ENCODE measurements at regions not wholly inside any gene's neighbourhood (a gene's known extent, or its start where the extent isn't known, plus 50 kb on each side); places are given as distances from the start of the nearest gene placed in this dataset.

DNA sequence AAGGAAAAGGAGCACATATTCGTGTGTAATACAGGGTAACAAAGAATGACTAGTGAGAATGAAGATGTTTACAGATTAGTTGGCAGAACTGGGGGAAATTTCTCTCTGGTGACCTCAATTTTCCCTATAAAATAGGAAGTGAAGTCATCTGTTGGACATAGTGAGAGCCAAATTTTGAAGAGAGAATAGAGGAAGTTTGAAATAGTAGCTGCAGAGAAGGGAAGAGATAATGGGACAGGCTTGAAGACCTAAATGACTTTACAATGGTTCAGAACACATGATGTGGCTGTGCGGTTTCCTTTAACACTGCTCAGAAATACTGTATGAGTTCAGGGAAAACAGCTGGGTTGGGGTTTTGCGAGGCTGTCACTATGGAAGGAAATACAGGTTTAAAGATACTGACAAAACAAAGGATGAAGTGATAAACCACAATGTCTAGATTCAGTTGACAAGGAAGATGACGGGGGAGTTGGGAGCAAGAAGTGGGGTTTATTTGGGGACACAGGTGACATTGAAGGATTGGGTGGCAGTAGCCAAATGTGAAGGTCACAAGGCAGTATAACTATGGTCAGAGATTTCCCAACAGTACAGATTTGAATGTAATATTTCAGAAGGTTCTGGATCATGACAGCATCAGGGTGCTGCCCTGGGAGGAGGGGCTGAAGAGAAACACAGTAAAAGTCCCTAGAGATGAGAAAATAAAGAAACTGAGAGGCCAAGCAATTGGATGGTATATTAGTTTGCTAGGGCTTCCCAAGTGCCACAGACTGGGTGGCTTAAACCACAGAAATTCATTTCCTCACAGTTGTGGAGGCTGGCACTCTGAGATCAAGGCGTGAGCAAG lies 82.6 kb upstream of the TANK start:
- FAIRE-seq (peak; percentile 60), DNase-seq (ENCODE audit: low read depth) (peak; percentile 70)
- H3K27me3 ChIP-seq (ENCODE audit: control insufficient read depth, insufficient read depth, low read length): no peaks in the 10 kb centered on the region
- H3K36me3 ChIP-seq (ENCODE audit: control insufficient read depth, insufficient read depth, low read length): no peaks in the 10 kb centered on the region
- no peak overlapping the region for H3K4me3 ChIP-seq (ENCODE audit: low read depth, low read length)
- TF ChIP-seq, protein P1, sequence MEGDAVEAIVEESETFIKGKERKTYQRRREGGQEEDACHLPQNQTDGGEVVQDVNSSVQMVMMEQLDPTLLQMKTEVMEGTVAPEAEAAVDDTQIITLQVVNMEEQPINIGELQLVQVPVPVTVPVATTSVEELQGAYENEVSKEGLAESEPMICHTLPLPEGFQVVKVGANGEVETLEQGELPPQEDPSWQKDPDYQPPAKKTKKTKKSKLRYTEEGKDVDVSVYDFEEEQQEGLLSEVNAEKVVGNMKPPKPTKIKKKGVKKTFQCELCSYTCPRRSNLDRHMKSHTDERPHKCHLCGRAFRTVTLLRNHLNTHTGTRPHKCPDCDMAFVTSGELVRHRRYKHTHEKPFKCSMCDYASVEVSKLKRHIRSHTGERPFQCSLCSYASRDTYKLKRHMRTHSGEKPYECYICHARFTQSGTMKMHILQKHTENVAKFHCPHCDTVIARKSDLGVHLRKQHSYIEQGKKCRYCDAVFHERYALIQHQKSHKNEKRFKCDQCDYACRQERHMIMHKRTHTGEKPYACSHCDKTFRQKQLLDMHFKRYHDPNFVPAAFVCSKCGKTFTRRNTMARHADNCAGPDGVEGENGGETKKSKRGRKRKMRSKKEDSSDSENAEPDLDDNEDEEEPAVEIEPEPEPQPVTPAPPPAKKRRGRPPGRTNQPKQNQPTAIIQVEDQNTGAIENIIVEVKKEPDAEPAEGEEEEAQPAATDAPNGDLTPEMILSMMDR (IDR thresholded peaks at IDR 0.05; ENCODE audit: insufficient read depth, low read length, severe bottlenecking): no peak

DNA sequence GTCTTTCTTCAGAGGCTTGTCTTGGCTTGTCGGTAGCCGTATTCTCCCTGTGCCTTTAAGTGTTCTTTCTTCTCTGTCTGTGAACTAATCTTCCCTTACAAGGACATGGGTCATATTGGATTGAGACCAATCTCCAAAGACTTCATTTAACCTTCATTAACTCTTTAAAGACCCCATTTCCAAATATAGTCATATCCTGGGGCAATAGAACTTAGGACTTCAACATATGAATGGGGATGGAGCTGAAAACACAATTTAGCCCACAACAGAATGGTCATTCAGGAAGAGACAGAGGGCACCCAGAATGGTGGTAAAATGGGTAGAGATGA lies 82.1 kb upstream of the TANK start:
- DNase-seq (ENCODE audit: low read depth) (peak; percentile 93), FAIRE-seq (no peak)
- TF ChIP-seq, protein P1 (IDR thresholded peaks at IDR 0.05; ENCODE audit: insufficient read depth, low read length, severe bottlenecking): no peak
- H3K27me3 ChIP-seq (ENCODE audit: control insufficient read depth, insufficient read depth, low read length): no peaks in the 10 kb centered on the region
- H3K4me3 ChIP-seq (ENCODE audit: low read depth, low read length): no peak overlapping the region
- H3K36me3 ChIP-seq (ENCODE audit: control insufficient read depth, insufficient read depth, low read length): no peaks in the 10 kb centered on the region

DNA sequence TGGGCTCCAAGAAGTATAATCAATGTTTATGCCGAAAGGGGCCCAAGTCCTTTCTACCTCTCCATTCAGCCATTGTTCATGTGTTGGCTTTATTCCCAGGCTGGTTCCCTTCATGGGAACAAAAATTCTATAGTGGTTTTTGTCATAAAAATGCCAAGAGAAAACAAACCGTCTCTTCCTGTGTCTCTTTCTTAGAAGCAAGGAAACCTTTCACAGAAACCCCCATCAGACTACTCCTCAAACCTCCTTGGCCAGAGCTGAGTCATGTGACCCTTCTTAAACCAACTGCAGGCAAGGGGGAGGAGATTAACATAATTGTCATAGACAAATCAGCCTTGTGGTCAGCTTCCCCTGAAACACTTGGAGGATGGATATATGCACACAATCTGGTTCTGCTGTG lies 75.1 kb upstream of the TANK start:
- H3K27me3 ChIP-seq (ENCODE audit: control insufficient read depth, insufficient read depth, low read length): no peaks in the 10 kb centered on the region
- no peaks in the 10 kb centered on the region for H3K36me3 ChIP-seq (ENCODE audit: control insufficient read depth, insufficient read depth, low read length)
- DNase-seq (ENCODE audit: low read depth) (no peak), FAIRE-seq (no peak)
- TF ChIP-seq, protein P1 (IDR thresholded peaks at IDR 0.05; ENCODE audit: insufficient read depth, low read length, severe bottlenecking): no peak
- H3K4me3 ChIP-seq (ENCODE audit: low read depth, low read length): no peak overlapping the region

DNA sequence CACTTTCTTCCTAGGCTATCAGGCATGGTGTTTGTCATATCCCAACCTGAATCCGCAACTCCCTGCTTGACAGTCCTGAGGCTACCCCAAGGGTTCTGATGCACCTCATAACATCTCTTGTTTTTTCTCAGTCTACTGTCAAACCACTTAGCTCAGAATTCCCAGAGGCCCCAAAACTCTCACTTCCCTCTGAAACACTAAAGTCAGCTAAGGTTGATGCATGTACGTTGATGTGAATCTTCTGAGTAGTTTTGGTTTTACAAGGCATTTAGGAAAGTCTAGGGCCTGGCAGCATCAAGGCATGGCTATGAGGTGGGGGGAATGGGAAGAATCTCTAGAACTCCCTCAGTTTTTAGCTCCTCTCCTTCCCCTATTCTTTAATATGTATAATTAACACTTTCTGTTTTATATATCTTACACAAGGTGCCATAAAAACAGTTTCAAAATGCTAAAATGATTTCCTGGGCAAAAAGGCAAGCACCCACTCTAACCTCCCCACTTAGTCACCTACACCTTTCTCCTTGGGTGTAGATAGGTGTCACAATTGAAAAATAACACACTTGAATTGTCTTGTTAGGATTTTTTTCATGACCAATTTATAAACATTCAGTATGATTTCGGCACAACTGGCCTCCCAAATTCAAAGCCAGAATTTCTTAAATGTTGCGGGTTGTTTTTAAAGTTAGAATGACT lies 71.4 kb upstream of the TANK start:
- TF ChIP-seq, protein P1 (IDR thresholded peaks at IDR 0.05; ENCODE audit: insufficient read depth, low read length, severe bottlenecking): no peak
- DNase-seq (ENCODE audit: low read depth): no peak
- FAIRE-seq: no peak
- H3K36me3 ChIP-seq (ENCODE audit: control insufficient read depth, insufficient read depth, low read length): no peaks in the 10 kb centered on the region
- no peak overlapping the region for H3K4me3 ChIP-seq (ENCODE audit: low read depth, low read length)
- H3K27me3 ChIP-seq (ENCODE audit: control insufficient read depth, insufficient read depth, low read length): no peaks in the 10 kb centered on the region

DNA sequence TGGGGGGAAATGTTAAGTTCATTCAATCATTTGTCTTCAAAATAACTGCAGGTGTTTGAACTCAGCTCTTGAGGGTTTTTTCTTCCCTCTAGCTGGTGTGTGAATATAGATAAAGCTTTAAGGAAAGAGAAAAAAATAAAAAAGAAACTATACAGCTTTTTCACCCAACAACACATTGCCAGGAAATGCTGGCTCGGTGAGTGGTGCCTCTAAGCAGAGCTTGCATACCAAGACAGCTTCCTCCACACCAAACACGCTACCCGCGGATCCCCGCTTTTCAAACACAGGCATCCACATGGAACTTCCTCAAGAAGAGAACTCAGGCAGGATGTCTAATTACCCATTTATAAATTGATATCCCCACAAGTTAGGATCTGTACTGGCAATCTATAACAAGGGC lies 69.8 kb upstream of the TANK start:
- no peaks in the 10 kb centered on the region for H3K36me3 ChIP-seq (ENCODE audit: control insufficient read depth, insufficient read depth, low read length)
- FAIRE-seq (no peak), DNase-seq (ENCODE audit: low read depth) (no peak)
- H3K27me3 ChIP-seq (ENCODE audit: control insufficient read depth, insufficient read depth, low read length): no peaks in the 10 kb centered on the region
- TF ChIP-seq, protein P1 (IDR thresholded peaks at IDR 0.05; ENCODE audit: insufficient read depth, low read length, severe bottlenecking): no peak
- no peak overlapping the region for H3K4me3 ChIP-seq (ENCODE audit: low read depth, low read length)

All from bronchial epithelial cell (primary cell).